Ectodermal cell (in vitro differentiated cells): ENCODE measurements at regions not wholly inside any gene's neighbourhood (a gene's known extent, or its start where the extent isn't known, plus 50 kb on each side); places are given as distances from the start of the nearest gene placed in this dataset.

Experiments used
- H3K27ac ChIP-seq: 2 replicates; pipeline ENCODE4 v1.7.0; 2013; ENCODE audit warnings: mild to moderate bottlenecking, low read depth, low read length; ENCODE audit not compliant: insufficient read depth, poor library complexity, severe bottlenecking
- H3K27me3 ChIP-seq: 2 replicates; pipeline ENCODE4 v1.7.0; 2013; ENCODE audit warnings: mild to moderate bottlenecking, low read length; ENCODE audit not compliant: insufficient read depth, control insufficient read depth, poor library complexity, severe bottlenecking
- H3K36me3 ChIP-seq: one replicate; pipeline ENCODE4 v1.7.0; 2013; ENCODE audit warnings: low read length; ENCODE audit not compliant: control insufficient read depth, insufficient read depth
- H3K4me1 ChIP-seq: one replicate; pipeline ENCODE4 v1.7.0; 2013; ENCODE audit warnings: low read length; ENCODE audit not compliant: control insufficient read depth, insufficient read depth
- H3K4me3 ChIP-seq: 2 replicates; pipeline ENCODE4 v1.7.0; 2013; ENCODE audit warnings: low read depth, low read length, control low read depth; ENCODE audit not compliant: insufficient read depth
- H3K9me3 ChIP-seq: 2 replicates; pipeline ENCODE4 v1.7.0; 2013; ENCODE audit warnings: mild to moderate bottlenecking, low read length, moderate library complexity; ENCODE audit not compliant: control insufficient read depth
- WGBS, 2 experiments: methylation state at CpG; one replicate each; pipeline ENCODE4 v1.1.7; 2013; ENCODE audit warnings: missing lambda C conversion rate in 2 of 2; 5-methylcytosine and 5-hydroxymethylcytosine counted together

GRCh38 chr13:88411696-88412095, 740.5 kb downstream of the SLITRK5 start:
- no peaks in the 10 kb centered on the region for H3K36me3 ChIP-seq
- no peaks in the 10 kb centered on the region for H3K4me1 ChIP-seq
- no peaks in the 10 kb centered on the region for H3K27me3 ChIP-seq
- H3K4me3 ChIP-seq = no peak overlapping the region
- H3K27ac ChIP-seq = no peak overlapping the region
- WGBS, 2 experiments = 83 to 89% methylated on average over 1 to 2 of the region's 2 CpGs
- H3K9me3 ChIP-seq = no peaks in the 10 kb centered on the region

GRCh38 chr13:88417801-88418200, 746.6 kb downstream of the SLITRK5 start:
- H3K27ac ChIP-seq = no peak overlapping the region
- no peaks in the 10 kb centered on the region for H3K4me1 ChIP-seq
- H3K36me3 ChIP-seq = no peaks in the 10 kb centered on the region
- no peaks in the 10 kb centered on the region for H3K9me3 ChIP-seq
- no peak overlapping the region for H3K4me3 ChIP-seq
- no peaks in the 10 kb centered on the region for H3K27me3 ChIP-seq
- WGBS, 2 experiments = no CpG with 5 or more reads among the region's 1 CpG

GRCh38 chr13:88424463-88424862, 753.3 kb downstream of the SLITRK5 start:
- H3K4me1 ChIP-seq = no peaks in the 10 kb centered on the region
- no peaks in the 10 kb centered on the region for H3K9me3 ChIP-seq
- no peak overlapping the region for H3K27ac ChIP-seq
- H3K27me3 ChIP-seq = no peaks in the 10 kb centered on the region
- no peak overlapping the region for H3K4me3 ChIP-seq
- H3K36me3 ChIP-seq = no peaks in the 10 kb centered on the region

GRCh38 chr13:88426661-88427060, 755.5 kb downstream of the SLITRK5 start:
- no peaks in the 10 kb centered on the region for H3K9me3 ChIP-seq
- H3K4me1 ChIP-seq = no peaks in the 10 kb centered on the region
- H3K36me3 ChIP-seq = no peaks in the 10 kb centered on the region
- H3K27me3 ChIP-seq = no peaks in the 10 kb centered on the region
- H3K4me3 ChIP-seq = no peak overlapping the region
- H3K27ac ChIP-seq = no peak overlapping the region

- H3K27me3 ChIP-seq = no peaks in the 10 kb centered on the region
- H3K36me3 ChIP-seq = no peaks in the 10 kb centered on the region
- H3K4me3 ChIP-seq = no peak overlapping the region
- WGBS, 2 experiments = 94 to 98% methylated on average over 2 of the region's 2 CpGs
- no peaks in the 10 kb centered on the region for H3K9me3 ChIP-seq
- H3K27ac ChIP-seq = no peak overlapping the region
- no peaks in the 10 kb centered on the region for H3K4me1 ChIP-seq
Observed at GRCh38 chr13:88429862-88430261, 758.7 kb downstream of the SLITRK5 start.

GRCh38 chr13:88434953-88435352, 763.8 kb downstream of the SLITRK5 start:
- WGBS, 2 experiments = 89 to 98% methylated on average over 4 to 6 of the region's 6 CpGs
- Histone ChIP-seq H3K27me3 (no peaks in the 10 kb centered on the region), H3K36me3 (no peaks in the 10 kb centered on the region), H3K27ac (no peak overlapping the region), H3K4me1 (no peaks in the 10 kb centered on the region), H3K4me3 (no peak overlapping the region), H3K9me3 (no peaks in the 10 kb centered on the region)

GRCh38 chr13:88436974-88437373, 765.8 kb downstream of the SLITRK5 start:
- Histone ChIP-seq H3K27ac (no peak overlapping the region), H3K4me3 (no peak overlapping the region), H3K36me3 (no peaks in the 10 kb centered on the region), H3K4me1 (no peaks in the 10 kb centered on the region), H3K27me3 (no peaks in the 10 kb centered on the region), H3K9me3 (no peaks in the 10 kb centered on the region)
- WGBS, 2 experiments = 100% methylated on average over 1 of the region's 1 CpG; no CpG with 5 or more reads in 1 of the 2 experiments

GRCh38 chr13:88450515-88450914, 779.3 kb downstream of the SLITRK5 start:
- Histone ChIP-seq H3K27ac (no peak overlapping the region), H3K4me3 (no peak overlapping the region), H3K9me3 (no peaks in the 10 kb centered on the region), H3K4me1 (no peaks in the 10 kb centered on the region), H3K27me3 (no peaks in the 10 kb centered on the region), H3K36me3 (no peaks in the 10 kb centered on the region)
- WGBS, 2 experiments = 95 to 98% methylated on average over 2 of the region's 2 CpGs

- 96 to 97% methylated on average over 3 of the region's 3 CpGs for WGBS, 2 experiments
- H3K27me3 ChIP-seq = no peaks in the 10 kb centered on the region
- H3K27ac ChIP-seq = no peak overlapping the region
- no peak overlapping the region for H3K4me3 ChIP-seq
- H3K4me1 ChIP-seq = no peaks in the 10 kb centered on the region
- H3K9me3 ChIP-seq = no peaks in the 10 kb centered on the region
- H3K36me3 ChIP-seq = no peaks in the 10 kb centered on the region
Observed at GRCh38 chr13:88456151-88456550, 785.0 kb downstream of the SLITRK5 start.

- Histone ChIP-seq H3K27ac (no peak overlapping the region), H3K4me3 (no peak overlapping the region), H3K36me3 (no peaks in the 10 kb centered on the region), H3K4me1 (no peaks in the 10 kb centered on the region), H3K9me3 (no peaks in the 10 kb centered on the region), H3K27me3 (no peaks in the 10 kb centered on the region)
Observed at GRCh38 chr13:88459331-88459730, 788.2 kb downstream of the SLITRK5 start.

GRCh38 chr13:88461272-88462009, 790.3 kb downstream of the SLITRK5 start:
- H3K27ac ChIP-seq = no peak overlapping the region
- 57 to 65% methylated on average over 3 of the region's 3 CpGs for WGBS, 2 experiments
- no peaks in the 10 kb centered on the region for H3K36me3 ChIP-seq
- H3K9me3 ChIP-seq = no peaks in the 10 kb centered on the region
- H3K4me3 ChIP-seq = no peak overlapping the region
- H3K27me3 ChIP-seq = no peaks in the 10 kb centered on the region
- no peaks in the 10 kb centered on the region for H3K4me1 ChIP-seq
